ENCODE measurements at regions not wholly inside any gene's neighbourhood (a gene's known extent, or its start where the extent isn't known, plus 50 kb on each side); places are given as distances from the start of the nearest gene placed in this dataset.

DNA sequence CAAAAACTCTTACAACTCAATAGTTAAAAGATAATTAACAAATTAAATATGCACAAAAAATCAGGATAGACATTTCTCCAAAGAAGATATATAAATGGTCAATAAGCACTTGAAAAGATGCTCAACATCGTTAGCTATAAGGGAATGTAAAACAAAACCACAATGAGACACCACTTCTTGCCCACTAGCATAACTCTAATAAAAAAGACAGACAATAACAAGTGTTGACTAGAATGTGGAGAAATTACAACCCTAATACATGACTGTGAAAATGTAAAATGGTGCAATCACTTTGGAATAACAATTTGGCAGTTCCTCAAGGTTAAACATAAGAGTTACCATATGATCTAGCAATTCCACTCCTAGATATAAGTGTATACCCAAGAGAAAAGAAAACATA lies 74.3 kb upstream of the PCGF5 start:
- in situ Hi-C loops (cut with MboI; ENCODE audit: low sequenced_read_pairs, unreplicated experiment): no loop called here
- TF ChIP-seq, protein P1, sequence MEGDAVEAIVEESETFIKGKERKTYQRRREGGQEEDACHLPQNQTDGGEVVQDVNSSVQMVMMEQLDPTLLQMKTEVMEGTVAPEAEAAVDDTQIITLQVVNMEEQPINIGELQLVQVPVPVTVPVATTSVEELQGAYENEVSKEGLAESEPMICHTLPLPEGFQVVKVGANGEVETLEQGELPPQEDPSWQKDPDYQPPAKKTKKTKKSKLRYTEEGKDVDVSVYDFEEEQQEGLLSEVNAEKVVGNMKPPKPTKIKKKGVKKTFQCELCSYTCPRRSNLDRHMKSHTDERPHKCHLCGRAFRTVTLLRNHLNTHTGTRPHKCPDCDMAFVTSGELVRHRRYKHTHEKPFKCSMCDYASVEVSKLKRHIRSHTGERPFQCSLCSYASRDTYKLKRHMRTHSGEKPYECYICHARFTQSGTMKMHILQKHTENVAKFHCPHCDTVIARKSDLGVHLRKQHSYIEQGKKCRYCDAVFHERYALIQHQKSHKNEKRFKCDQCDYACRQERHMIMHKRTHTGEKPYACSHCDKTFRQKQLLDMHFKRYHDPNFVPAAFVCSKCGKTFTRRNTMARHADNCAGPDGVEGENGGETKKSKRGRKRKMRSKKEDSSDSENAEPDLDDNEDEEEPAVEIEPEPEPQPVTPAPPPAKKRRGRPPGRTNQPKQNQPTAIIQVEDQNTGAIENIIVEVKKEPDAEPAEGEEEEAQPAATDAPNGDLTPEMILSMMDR (IDR thresholded peaks at IDR 0.05; ENCODE audit: borderline replicate concordance, control extremely low read depth, extremely low read depth, insufficient read depth, missing control alignments): no peak
- no peak for DNase-seq (ENCODE audit: low spot score)

DNA sequence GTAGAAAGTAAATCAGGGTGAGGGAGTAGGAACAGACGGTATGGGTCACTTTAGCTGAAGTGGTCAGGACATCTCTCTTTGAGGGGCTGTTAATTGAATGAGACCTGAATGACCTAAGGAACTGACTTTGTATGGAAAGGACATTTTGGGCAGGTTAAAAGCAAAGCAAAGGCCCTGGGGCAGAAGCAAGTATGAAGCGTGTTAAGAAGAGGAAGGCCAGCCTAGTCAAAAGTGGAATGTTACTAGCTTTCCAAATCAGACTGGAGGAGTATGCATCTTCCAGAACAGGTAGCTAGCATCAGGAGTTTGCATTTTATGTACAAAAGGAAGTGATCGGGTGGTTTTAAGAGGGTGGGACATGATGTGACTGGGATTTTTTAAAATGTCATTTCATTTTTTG lies 70.9 kb upstream of the PCGF5 start:
- no peak for DNase-seq (ENCODE audit: low spot score)
- TF ChIP-seq, protein P1 (IDR thresholded peaks at IDR 0.05; ENCODE audit: borderline replicate concordance, control extremely low read depth, extremely low read depth, insufficient read depth, missing control alignments): no peak
- in situ Hi-C loops (cut with MboI; ENCODE audit: low sequenced_read_pairs, unreplicated experiment): no loop called here

DNA sequence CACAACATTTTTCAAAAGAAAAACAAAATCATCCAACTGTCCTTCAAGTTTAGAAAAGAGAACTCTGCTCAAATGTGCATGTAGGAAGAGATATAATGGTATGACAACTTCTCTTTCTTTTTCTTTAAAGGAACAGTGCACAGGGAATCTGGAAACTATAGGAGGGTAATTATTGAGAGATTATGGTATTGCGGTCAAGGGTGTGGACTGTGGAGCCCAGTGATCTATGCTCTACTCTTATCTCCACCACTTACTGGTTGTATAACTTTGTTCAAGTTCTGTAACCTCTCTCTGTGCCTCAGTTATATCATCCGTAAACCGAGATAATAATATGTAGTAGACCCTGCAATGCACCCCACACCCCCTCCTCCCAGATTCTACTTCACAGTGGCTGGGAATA lies 69.8 kb upstream of the PCGF5 start:
- in situ Hi-C loops (cut with MboI; ENCODE audit: low sequenced_read_pairs, unreplicated experiment): no loop called here
- TF ChIP-seq, protein P1 (IDR thresholded peaks at IDR 0.05; ENCODE audit: borderline replicate concordance, control extremely low read depth, extremely low read depth, insufficient read depth, missing control alignments): no peak

DNA sequence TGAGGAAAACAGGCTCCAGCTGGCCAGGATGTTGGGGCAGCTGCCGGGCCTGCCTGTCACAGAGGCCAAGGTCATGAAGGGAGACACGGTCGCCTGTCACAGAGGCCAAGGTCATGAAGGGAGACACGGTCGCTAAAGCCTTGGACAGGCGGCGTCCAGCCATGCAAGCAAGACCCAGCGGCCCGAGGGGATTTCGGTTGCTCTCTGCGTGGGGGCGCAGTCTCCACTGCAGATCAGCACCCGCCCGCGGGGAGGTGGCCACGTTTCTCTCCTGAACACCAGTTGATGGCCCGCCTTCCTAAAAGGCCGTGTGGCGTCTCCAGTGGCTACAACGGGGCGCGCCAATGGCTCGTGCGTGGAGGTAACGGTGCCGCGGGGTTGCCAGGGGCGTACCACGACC lies 67.0 kb upstream of the PCGF5 start:
- in situ Hi-C loops (cut with MboI; ENCODE audit: low sequenced_read_pairs, unreplicated experiment): no loop called here
- TF ChIP-seq, protein P1 (IDR thresholded peaks at IDR 0.05; ENCODE audit: borderline replicate concordance, control extremely low read depth, extremely low read depth, insufficient read depth, missing control alignments): no peak
- no peak for DNase-seq (ENCODE audit: low spot score)

More for the DNA sequence above, 69.8 kb upstream of the PCGF5 start:
- DNase-seq (ENCODE audit: low spot score): no peak

DNA sequence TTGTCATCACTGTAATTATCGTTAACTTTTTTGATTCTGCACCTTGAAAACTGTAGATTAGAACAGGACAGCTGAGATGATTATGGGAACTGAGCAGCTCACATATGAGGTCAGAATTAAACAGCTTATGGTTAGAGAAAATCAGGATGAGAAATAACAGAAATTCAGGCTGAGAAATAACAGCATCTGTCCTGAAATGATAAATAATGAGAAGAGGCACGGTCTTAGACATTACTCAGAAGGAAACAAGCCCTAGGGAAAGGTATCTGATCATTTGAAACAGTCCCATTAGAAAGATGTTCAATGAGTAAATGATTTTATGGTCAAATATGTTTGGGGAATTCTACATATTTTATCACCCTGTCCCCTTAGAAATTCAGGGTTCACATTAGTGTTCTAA lies 65.6 kb upstream of the PCGF5 start:
- TF ChIP-seq, protein P1 (IDR thresholded peaks at IDR 0.05; ENCODE audit: borderline replicate concordance, control extremely low read depth, extremely low read depth, insufficient read depth, missing control alignments): no peak
- in situ Hi-C loops (cut with MboI; ENCODE audit: low sequenced_read_pairs, unreplicated experiment): no loop called here
- DNase-seq (ENCODE audit: low spot score): no peak

DNA sequence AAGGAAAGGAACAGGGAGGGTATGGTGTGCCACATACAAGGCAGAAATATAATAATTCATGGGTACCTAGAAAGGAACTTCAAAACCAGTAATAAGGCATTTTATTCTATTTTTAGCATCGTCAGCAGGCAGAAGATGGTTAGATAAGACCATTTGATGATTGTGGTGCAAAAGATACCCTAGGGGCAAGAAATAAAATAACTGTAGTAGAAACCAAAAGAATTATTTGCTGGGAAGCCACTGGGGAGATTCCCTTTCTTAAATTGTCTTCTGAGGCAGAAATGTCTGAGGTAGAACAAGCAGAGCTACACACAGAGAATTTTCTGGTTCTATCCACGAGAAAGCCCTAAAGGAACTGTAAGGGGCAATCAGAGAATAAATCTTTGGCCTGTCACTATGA lies 64.3 kb upstream of the PCGF5 start:
- no peak for DNase-seq (ENCODE audit: low spot score)
- TF ChIP-seq, protein P1 (IDR thresholded peaks at IDR 0.05; ENCODE audit: borderline replicate concordance, control extremely low read depth, extremely low read depth, insufficient read depth, missing control alignments): no peak
- in situ Hi-C loops (cut with MboI; ENCODE audit: low sequenced_read_pairs, unreplicated experiment): no loop called here

DNA sequence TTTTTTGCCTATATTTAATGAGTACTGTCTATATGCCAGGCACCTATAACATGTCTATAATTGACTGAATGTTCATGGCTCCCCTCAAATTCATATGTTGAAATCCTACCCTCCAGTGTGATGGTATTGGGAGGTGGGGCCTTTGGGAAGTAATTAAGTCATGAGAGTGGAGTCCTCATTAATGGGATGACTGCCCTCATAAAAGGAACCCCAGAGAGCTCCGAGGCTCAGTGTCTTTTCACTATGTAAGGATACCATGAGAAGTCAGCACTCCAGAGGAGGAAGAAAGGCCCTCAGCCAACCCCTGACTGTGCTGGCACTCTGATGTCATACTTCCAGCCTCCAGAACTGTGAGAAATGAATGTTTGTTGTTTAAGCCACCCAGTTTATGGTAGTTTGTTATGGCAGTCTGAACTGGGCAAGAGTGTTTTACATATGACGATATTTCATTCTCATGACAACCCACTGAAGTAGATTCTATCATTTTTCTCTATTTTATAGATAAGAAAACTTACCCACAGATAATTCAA lies 61.1 kb upstream of the PCGF5 start:
- DNase-seq (ENCODE audit: low spot score): no peak
- in situ Hi-C loops (cut with MboI; ENCODE audit: low sequenced_read_pairs, unreplicated experiment): no loop called here
- TF ChIP-seq, protein P1 (IDR thresholded peaks at IDR 0.05; ENCODE audit: borderline replicate concordance, control extremely low read depth, extremely low read depth, insufficient read depth, missing control alignments): no peak
